Activated T-cell treated with anti-CD3 and anti-CD28 coated beads, Interleukin-2, amount 50 U/mL, for 4 hours (primary cell): ENCODE measurements at regions not wholly inside any gene's neighbourhood (a gene's known extent, or its start where the extent isn't known, plus 50 kb on each side); places are given as distances from the start of the nearest gene placed in this dataset.

ENCODE experiments used
- ATAC-seq, 2 donors: fragments of 200-7000 bp; cut with Tn5 transposase; one replicate each; pipeline ENCODE4 v1.10.0; 2021
- DNase-seq: peaks from one replicate; pipeline ENCODE4 v3.0.0-alpha.2; 2020
- H3K27me3 Mint-ChIP-seq: one replicate; pipeline ENCODE4 v1.8.0; 2021; ENCODE audit warnings: low read depth, mixed read lengths
- H3K36me3 Mint-ChIP-seq: one replicate; pipeline ENCODE4 v1.8.0; 2022; ENCODE audit warnings: mixed read lengths; ENCODE audit not compliant: insufficient read depth
- H3K4me1 Mint-ChIP-seq: one replicate; pipeline ENCODE4 v1.8.0; 2021; ENCODE audit warnings: low read depth, mixed read lengths
- H3K4me3 Mint-ChIP-seq: one replicate; pipeline ENCODE4 v1.8.0; 2021; ENCODE audit warnings: mild to moderate bottlenecking, moderate library complexity, mixed read lengths
- H3K9me3 Mint-ChIP-seq: one replicate; pipeline ENCODE4 v1.8.0; 2021; ENCODE audit warnings: mixed read lengths

GRCh38 chr18:79612291-79613108 lies 67.1 kb upstream of the CTDP1 start:
- Mint-ChIP-seq H3K27me3 (peaks cover 5% of the 10 kb centered on the region), H3K9me3 (no peaks in the 10 kb centered on the region), H3K4me1 (no peaks in the 10 kb centered on the region), H3K4me3 (no peak overlapping the region), H3K36me3 (no peaks in the 10 kb centered on the region)
- ATAC-seq (no peak), DNase-seq (no peak)

GRCh38 chr18:79613186-79613931 lies 66.2 kb upstream of the CTDP1 start:
- no peak for ATAC-seq
- DNase-seq = no peak
- H3K4me3 Mint-ChIP-seq = no peak overlapping the region
- H3K27me3 Mint-ChIP-seq = peaks cover 5% of the 10 kb centered on the region
- H3K4me1 Mint-ChIP-seq = no peaks in the 10 kb centered on the region
- H3K36me3 Mint-ChIP-seq = no peaks in the 10 kb centered on the region
- no peaks in the 10 kb centered on the region for H3K9me3 Mint-ChIP-seq

- Mint-ChIP-seq H3K36me3 (no peaks in the 10 kb centered on the region), H3K27me3 (peaks cover 4% of the 10 kb centered on the region), H3K4me1 (no peaks in the 10 kb centered on the region), H3K4me3 (no peak overlapping the region), H3K9me3 (no peaks in the 10 kb centered on the region)
- no peak for DNase-seq
- no peak for ATAC-seq
Observed at GRCh38 chr18:79614211-79614955, 65.2 kb upstream of the CTDP1 start.

GRCh38 chr18:79615091-79615490 lies 64.5 kb upstream of the CTDP1 start:
- Mint-ChIP-seq H3K36me3 (no peaks in the 10 kb centered on the region), H3K4me1 (no peaks in the 10 kb centered on the region), H3K27me3 (peaks cover 4% of the 10 kb centered on the region), H3K4me3 (no peak overlapping the region), H3K9me3 (no peaks in the 10 kb centered on the region)
- ATAC-seq = no peak
- DNase-seq = no peak

- ATAC-seq (no peak), DNase-seq (no peak)
- Mint-ChIP-seq H3K4me1 (no peaks in the 10 kb centered on the region), H3K9me3 (no peaks in the 10 kb centered on the region), H3K36me3 (no peaks in the 10 kb centered on the region), H3K4me3 (no peak overlapping the region), H3K27me3 (peaks cover 4% of the 10 kb centered on the region)
Observed at GRCh38 chr18:79615586-79615985, 64.0 kb upstream of the CTDP1 start.

GRCh38 chr18:79616651-79617510 lies 62.7 kb upstream of the CTDP1 start:
- H3K4me3 Mint-ChIP-seq = no peak overlapping the region
- peaks cover 4% of the 10 kb centered on the region for H3K27me3 Mint-ChIP-seq
- no peaks in the 10 kb centered on the region for H3K36me3 Mint-ChIP-seq
- DNase-seq = no peak
- H3K4me1 Mint-ChIP-seq = no peaks in the 10 kb centered on the region
- H3K9me3 Mint-ChIP-seq = no peaks in the 10 kb centered on the region
- ATAC-seq = peak; percentile 48 to 74

GRCh38 chr18:79617511-79618500 lies 61.8 kb upstream of the CTDP1 start:
- peaks cover 4% of the 10 kb centered on the region for H3K27me3 Mint-ChIP-seq
- no peaks in the 10 kb centered on the region for H3K4me1 Mint-ChIP-seq
- no peak for ATAC-seq
- no peak for DNase-seq
- H3K4me3 Mint-ChIP-seq = no peak overlapping the region
- H3K9me3 Mint-ChIP-seq = no peaks in the 10 kb centered on the region
- no peaks in the 10 kb centered on the region for H3K36me3 Mint-ChIP-seq

- no peak overlapping the region for H3K4me3 Mint-ChIP-seq
Observed at GRCh38 chr18:79620576-79621165, 58.9 kb upstream of the CTDP1 start.

GRCh38 chr18:79621501-79621900 lies 58.1 kb upstream of the CTDP1 start:
- DNase-seq = no peak
- Mint-ChIP-seq H3K4me3 (no peak overlapping the region), H3K36me3 (no peaks in the 10 kb centered on the region), H3K27me3 (peaks cover 19% of the 10 kb centered on the region), H3K4me1 (peaks cover 11% of the 10 kb centered on the region), H3K9me3 (no peaks in the 10 kb centered on the region)
- ATAC-seq = no peak

More at GRCh38 chr18:79620576-79621165, 58.9 kb upstream of the CTDP1 start:
- Mint-ChIP-seq H3K4me1 (peaks cover 11% of the 10 kb centered on the region), H3K9me3 (no peaks in the 10 kb centered on the region), H3K36me3 (no peaks in the 10 kb centered on the region), H3K27me3 (peaks cover 19% of the 10 kb centered on the region)
- ATAC-seq (no peak), DNase-seq (no peak)

GRCh38 chr18:79622004-79622403 lies 57.6 kb upstream of the CTDP1 start:
- H3K36me3 Mint-ChIP-seq = no peaks in the 10 kb centered on the region
- DNase-seq = no peak
- no peak overlapping the region for H3K4me3 Mint-ChIP-seq
- no peak for ATAC-seq
- peaks cover 11% of the 10 kb centered on the region for H3K4me1 Mint-ChIP-seq
- H3K27me3 Mint-ChIP-seq = peaks cover 19% of the 10 kb centered on the region
- H3K9me3 Mint-ChIP-seq = no peaks in the 10 kb centered on the region

GRCh38 chr18:79624356-79625170 lies 55.0 kb upstream of the CTDP1 start:
- DNase-seq = no peak
- ATAC-seq = no peak
- peaks cover 22% of the 10 kb centered on the region for H3K27me3 Mint-ChIP-seq
- H3K4me3 Mint-ChIP-seq = no peak overlapping the region
- no peaks in the 10 kb centered on the region for H3K9me3 Mint-ChIP-seq
- H3K4me1 Mint-ChIP-seq = peaks cover 11% of the 10 kb centered on the region
- no peaks in the 10 kb centered on the region for H3K36me3 Mint-ChIP-seq
